Endothelial cell (in vitro differentiated cells): ENCODE measurements at regions not wholly inside any gene's neighbourhood (a gene's known extent, or its start where the extent isn't known, plus 50 kb on each side); places are given as distances from the start of the nearest gene placed in this dataset.

Experiments
- DNase-seq: peaks from one replicate; pipeline ENCODE4 v3.0.0; 2021; ENCODE audit warnings: low spot score
- H3K27ac Mint-ChIP-seq: one replicate; pipeline ENCODE4 v1.8.0; 2021; ENCODE audit warnings: mixed read lengths, inconsistent platforms; ENCODE audit not compliant: unreplicated experiment
- H3K27me3 Mint-ChIP-seq: one replicate; pipeline ENCODE4 v1.8.0; 2021; ENCODE audit warnings: mild to moderate bottlenecking, moderate library complexity, mixed read lengths, inconsistent platforms; ENCODE audit not compliant: unreplicated experiment
- H3K36me3 Mint-ChIP-seq: one replicate; pipeline ENCODE4 v1.8.0; 2021; ENCODE audit warnings: mild to moderate bottlenecking, low read depth, mixed read lengths, inconsistent platforms; ENCODE audit not compliant: unreplicated experiment
- H3K4me1 Mint-ChIP-seq: one replicate; pipeline ENCODE4 v1.8.0; 2021; ENCODE audit warnings: mild to moderate bottlenecking, mixed read lengths, inconsistent platforms; ENCODE audit not compliant: unreplicated experiment
- H3K4me3 Mint-ChIP-seq: one replicate; pipeline ENCODE4 v1.8.0; 2021; ENCODE audit warnings: mild to moderate bottlenecking, mixed read lengths, inconsistent platforms; ENCODE audit not compliant: unreplicated experiment
- H3K9me3 Mint-ChIP-seq: one replicate; pipeline ENCODE4 v1.8.0; 2021; ENCODE audit warnings: mixed read lengths, inconsistent platforms; ENCODE audit not compliant: unreplicated experiment
- TF ChIP-seq, protein P1 (sequence below): fragments of 200-600 bp; sonication (generic); IDR thresholded peaks from one replicate; pipeline ENCODE4 v1.5.0; 2021; ENCODE audit warnings: antibody characterized with exemption; ENCODE audit not compliant: unreplicated experiment

DNA sequence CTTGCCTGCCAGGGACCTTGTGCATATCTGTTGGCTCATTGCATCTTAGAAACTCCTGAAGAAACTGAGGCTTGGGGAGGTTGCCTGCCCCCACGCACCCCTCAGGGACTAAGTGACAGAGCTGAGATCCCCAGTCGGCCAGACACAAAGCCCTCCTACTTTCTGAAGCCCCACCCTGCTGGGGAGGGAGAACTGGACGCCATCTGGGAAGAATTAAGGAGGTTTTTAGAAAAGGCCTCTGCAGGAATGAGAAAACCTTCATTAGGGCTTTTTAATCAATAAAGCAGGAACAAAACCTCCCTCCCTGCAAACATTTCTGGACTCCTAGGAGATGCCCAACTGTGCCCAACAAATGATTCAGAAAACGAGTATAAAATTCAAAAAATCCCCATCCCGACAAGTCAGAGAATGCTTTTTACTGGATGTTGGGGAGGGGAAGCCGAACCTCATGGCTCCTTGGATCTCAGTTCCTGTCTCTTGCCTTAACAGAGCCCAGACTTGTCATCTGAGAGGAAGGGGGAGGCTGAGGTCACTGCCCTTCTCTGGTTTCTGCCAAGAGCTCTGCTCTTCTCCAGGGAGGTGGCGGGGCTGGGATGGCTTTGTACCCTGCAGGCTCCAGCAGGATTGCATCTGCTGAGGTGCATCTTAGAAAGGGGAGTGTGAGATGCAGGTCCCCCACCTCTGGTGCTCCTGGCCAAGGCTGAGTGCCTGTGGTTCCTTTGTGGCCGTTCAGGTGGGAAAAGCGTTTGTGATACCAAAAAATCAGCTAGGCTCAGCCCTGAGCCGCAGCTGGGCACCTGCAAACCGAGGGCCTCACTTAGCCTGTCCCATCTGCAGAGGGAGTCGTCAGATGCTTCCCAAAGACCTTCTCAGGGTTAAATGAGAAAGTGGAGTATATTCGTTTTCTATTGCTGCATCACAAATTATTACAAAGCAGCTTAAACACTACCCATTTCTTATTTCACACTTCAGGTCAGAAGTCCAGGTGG is 142.4 kb downstream of the ZFP36L2 start:
- Mint-ChIP-seq H3K27me3 (peaks cover 13% of the 10 kb centered on the region), H3K4me1 (peaks cover 49% of the 10 kb centered on the region), H3K36me3 (peaks cover 3% of the 10 kb centered on the region), H3K27ac (no peak overlapping the region), H3K4me3 (no peak overlapping the region), H3K9me3 (no peaks in the 10 kb centered on the region)
- TF ChIP-seq, protein P1, sequence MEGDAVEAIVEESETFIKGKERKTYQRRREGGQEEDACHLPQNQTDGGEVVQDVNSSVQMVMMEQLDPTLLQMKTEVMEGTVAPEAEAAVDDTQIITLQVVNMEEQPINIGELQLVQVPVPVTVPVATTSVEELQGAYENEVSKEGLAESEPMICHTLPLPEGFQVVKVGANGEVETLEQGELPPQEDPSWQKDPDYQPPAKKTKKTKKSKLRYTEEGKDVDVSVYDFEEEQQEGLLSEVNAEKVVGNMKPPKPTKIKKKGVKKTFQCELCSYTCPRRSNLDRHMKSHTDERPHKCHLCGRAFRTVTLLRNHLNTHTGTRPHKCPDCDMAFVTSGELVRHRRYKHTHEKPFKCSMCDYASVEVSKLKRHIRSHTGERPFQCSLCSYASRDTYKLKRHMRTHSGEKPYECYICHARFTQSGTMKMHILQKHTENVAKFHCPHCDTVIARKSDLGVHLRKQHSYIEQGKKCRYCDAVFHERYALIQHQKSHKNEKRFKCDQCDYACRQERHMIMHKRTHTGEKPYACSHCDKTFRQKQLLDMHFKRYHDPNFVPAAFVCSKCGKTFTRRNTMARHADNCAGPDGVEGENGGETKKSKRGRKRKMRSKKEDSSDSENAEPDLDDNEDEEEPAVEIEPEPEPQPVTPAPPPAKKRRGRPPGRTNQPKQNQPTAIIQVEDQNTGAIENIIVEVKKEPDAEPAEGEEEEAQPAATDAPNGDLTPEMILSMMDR: no peak
- no peak for DNase-seq

DNA sequence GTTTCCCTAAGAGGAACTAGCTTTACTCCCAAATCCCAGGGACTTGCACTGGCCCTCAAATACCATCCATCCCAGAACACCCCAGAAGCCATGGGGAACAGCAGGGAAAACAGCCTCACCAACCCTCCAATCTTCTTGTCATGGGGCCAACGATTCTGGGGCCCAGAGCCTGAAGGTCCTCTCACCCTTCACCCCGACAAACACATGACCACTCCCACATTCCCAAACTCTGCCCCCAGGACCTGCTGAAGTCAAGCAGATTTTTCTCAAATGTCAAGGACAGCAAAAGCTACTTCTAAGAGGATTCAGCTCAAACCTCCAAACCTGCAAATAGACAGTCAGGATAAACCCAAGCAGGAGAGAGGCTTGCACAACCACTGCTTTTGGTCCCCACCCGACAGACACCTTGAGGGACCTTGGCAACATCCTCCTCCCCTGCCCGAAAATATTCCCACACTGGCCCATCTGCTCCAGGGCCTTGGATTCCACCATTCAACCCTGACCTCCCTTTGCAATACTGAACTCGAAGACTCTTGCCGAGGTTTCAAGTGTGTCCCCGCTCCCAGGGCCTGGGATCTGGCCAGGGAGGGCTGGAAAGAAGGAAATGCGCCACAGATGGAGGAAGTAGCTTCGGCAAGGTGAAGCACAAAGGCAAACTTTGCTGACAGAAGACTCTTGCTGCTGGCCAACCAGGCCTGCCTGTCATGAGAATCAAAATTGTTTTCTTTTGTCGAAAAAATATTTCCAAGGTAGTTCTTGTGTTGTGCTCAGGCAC is 143.3 kb downstream of the ZFP36L2 start:
- peaks cover 3% of the 10 kb centered on the region for H3K36me3 Mint-ChIP-seq
- peaks cover 49% of the 10 kb centered on the region for H3K4me1 Mint-ChIP-seq
- TF ChIP-seq, protein P1: no peak
- H3K9me3 Mint-ChIP-seq: no peaks in the 10 kb centered on the region
- peaks cover 13% of the 10 kb centered on the region for H3K27me3 Mint-ChIP-seq
- H3K27ac Mint-ChIP-seq: peak overlapping the region; percentile 18
- no peak overlapping the region for H3K4me3 Mint-ChIP-seq
- no peak for DNase-seq

DNA sequence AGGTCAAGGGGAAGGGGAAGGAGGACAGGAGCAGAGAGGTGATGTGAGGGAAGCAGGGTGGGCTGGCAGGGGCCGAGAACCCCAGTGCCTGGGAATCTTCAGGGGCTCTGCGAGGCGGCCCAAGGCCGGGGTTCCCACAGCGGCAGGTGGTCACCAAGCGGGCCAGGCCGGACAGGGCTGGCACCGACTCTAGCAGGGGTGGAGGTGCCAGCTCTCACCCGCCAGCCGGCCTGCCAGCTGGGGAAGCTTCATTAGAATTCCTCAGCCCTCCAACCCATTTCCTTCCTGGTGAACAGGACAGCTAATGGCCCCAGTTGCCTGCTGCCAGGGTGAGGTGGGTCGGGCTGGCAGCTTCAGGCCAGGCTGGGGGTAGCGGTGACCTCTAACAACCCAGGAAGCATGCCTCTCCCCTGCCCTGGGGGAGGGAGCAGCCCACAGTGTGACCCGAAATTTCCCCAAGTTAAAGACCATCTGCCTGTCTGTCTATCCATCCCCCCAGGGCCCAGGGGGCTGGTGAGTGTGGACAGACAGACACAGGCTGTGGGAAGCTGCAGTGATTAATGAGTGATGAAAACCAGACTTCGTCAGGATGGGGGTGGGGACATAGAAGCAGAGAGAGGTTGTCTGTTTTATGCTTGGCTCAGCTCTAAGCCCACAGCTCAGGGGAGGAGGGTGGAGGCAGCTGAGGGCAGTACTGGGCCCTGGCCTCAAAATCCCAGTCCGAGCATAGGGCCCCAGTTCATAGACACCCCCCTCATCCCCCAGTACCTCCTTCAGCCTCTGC is 144.1 kb downstream of the ZFP36L2 start:
- Mint-ChIP-seq H3K27me3 (peaks cover 15% of the 10 kb centered on the region), H3K36me3 (peaks cover 3% of the 10 kb centered on the region), H3K9me3 (no peaks in the 10 kb centered on the region), H3K27ac (no peak overlapping the region), H3K4me1 (peaks cover 48% of the 10 kb centered on the region), H3K4me3 (no peak overlapping the region)
- DNase-seq: no peak
- TF ChIP-seq, protein P1: no peak

DNA sequence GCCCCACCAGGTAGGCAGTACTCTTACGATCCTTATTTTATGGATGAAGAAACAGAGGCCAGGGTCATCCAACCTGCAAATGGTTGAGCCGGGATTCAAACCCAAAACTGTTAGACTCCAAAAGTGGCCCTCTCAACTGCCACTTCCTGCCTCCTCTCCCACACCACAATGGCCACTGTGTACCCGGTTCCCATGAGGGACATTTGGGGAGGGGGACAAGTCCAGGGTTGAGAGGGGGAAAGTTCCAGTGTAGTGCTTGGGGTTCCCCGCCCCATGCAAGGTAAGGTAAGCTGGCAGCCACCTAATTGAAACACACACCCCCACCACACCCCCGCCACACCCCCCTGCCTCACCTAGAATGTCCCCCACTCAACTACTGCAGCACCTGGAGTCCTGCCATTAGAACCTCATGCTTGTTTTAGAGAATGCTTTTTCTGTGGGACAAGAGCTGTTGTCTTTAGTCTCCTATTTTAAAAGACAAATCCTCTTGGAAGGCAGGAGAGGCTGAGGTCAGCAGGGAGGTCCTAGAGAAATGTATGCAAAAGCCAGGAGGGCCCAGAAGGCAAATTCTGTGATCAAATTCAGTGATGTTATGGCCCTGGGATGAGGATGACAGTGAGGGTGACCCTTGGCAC is 145.2 kb downstream of the ZFP36L2 start:
- DNase-seq: no peak
- Mint-ChIP-seq H3K9me3 (no peaks in the 10 kb centered on the region), H3K4me3 (no peak overlapping the region), H3K27me3 (peaks cover 7% of the 10 kb centered on the region), H3K36me3 (peaks cover 3% of the 10 kb centered on the region), H3K27ac (no peak overlapping the region), H3K4me1 (peaks cover 39% of the 10 kb centered on the region)
- TF ChIP-seq, protein P1: no peak
